IPS-20b (cell line): ENCODE measurements at regions not wholly inside any gene's neighbourhood (a gene's known extent, or its start where the extent isn't known, plus 50 kb on each side); places are given as distances from the start of the nearest gene placed in this dataset.
"Not testable (repeated sequence)": the region's sequence is repeated elsewhere in the genome, so short reads cannot be mapped to it uniquely, and the experiment has no call there.

Source experiments
- H3K27ac ChIP-seq: one replicate; pipeline ENCODE4 v1.5.1; 2013; ENCODE audit warnings: low read length
- H3K27me3 ChIP-seq: 2 replicates; pipeline ENCODE4 v1.6.1; 2013; ENCODE audit warnings: mild to moderate bottlenecking, low read length, inconsistent platforms; ENCODE audit not compliant: insufficient read depth
- H3K36me3 ChIP-seq: 2 replicates; pipeline ENCODE4 v1.6.1; 2013; ENCODE audit warnings: low read depth, mild to moderate bottlenecking, inconsistent platforms, low read length, moderate library complexity; ENCODE audit not compliant: insufficient read depth
- H3K4me1 ChIP-seq: 2 replicates; pipeline ENCODE4 v1.6.1; 2013; ENCODE audit warnings: mild to moderate bottlenecking, control low read depth, inconsistent platforms, low read length, moderate library complexity; ENCODE audit not compliant: insufficient read depth
- H3K4me3 ChIP-seq: 2 replicates; pipeline ENCODE4 v1.5.1; 2013; ENCODE audit warnings: mild to moderate bottlenecking, low read length, inconsistent platforms
- H3K9ac ChIP-seq: 2 replicates; pipeline ENCODE4 v1.6.1; 2013; ENCODE audit warnings: low read depth, mild to moderate bottlenecking, inconsistent platforms, low read length, moderate library complexity
- H3K9me3 ChIP-seq: 2 replicates; pipeline ENCODE4 v1.6.1; 2013; ENCODE audit warnings: mild to moderate bottlenecking, low read depth, low read length, inconsistent platforms; ENCODE audit not compliant: insufficient read depth

DNA sequence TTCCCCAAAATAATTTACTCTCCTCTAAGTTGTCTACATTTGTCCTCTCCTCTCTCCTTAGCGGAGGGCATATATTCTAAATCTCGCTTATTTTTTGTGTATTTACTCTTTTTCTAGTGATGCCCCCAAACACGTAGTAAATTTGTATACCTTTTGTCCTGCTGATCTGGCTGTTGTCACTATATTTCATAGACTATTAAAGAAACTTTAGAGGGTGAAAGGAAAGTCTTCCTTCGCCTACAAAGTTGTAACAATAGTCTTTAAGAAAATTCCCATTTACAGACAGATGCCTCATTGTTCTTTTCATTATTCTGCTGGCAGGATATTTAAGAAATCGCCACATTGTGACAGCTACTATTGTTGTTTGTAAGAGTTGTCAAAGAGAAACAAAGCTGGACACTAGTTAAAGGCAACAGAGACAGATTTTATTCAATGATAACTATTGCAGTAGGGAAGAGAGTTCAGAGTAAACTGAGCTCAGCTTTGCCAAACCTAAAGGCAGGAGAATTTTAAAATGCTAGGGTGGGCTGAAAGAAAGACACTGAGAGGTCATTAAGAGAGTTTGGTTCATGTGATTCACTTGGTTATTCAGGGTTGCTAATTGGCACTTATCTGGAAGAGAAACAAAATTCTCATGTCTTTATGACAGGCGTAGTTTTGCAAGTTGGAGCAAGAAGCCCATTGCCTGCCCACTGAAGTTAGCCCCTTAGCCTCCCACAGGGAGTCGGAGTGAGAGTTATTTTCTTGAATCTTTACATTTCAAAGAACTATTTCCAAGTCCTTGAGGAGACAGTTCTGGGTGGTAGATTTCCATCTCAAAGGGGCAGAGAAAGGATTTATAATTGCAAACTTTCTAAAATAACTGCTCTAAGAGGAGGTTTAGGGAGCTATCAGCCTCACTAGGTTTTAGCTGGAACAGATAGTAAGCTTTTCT, 1272.5 kb upstream of the SEL1L start:
- H3K4me3 ChIP-seq = peak overlapping the region; percentile 41; the same call in 1 of the 2 replicates
- H3K4me1 ChIP-seq = peaks cover 22% of the 10 kb centered on the region; the same call in 1 of the 2 replicates

DNA sequence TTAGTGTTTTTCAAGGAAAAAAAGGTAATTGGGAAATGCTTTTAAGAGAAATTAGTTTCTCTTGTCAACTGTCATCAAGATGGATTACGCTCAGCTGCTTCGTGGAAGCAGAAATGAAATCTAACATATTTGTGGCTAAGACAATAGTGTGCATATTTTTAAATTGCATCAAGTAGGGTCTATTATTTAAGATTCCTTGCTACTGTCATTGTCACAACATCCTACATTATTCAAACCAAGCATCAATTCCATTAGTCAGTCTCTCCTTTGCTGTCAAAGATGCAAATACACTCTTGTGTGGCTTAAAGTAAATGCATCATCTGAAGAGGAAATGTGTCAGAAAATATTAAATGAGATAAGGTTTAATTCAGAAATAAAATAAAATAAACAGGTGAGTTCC, 1277.6 kb upstream of the SEL1L start:
- Histone ChIP-seq H3K36me3 (no peaks in the 10 kb centered on the region), H3K9ac (no peak overlapping the region), H3K9me3 (no peaks in the 10 kb centered on the region; the same call in 1 of the 2 replicates), H3K4me3 (no peak overlapping the region), H3K27ac (no peak overlapping the region), H3K4me1 (peaks cover 10% of the 10 kb centered on the region; the same call in 1 of the 2 replicates), H3K27me3 (peaks cover 25% of the 10 kb centered on the region)

More for the DNA sequence above, 1272.5 kb upstream of the SEL1L start:
- H3K27ac ChIP-seq = no peak overlapping the region
- no peak overlapping the region for H3K9ac ChIP-seq
- peaks cover 46% of the 10 kb centered on the region for H3K27me3 ChIP-seq
- no peaks in the 10 kb centered on the region for H3K36me3 ChIP-seq
- no peaks in the 10 kb centered on the region for H3K9me3 ChIP-seq

DNA sequence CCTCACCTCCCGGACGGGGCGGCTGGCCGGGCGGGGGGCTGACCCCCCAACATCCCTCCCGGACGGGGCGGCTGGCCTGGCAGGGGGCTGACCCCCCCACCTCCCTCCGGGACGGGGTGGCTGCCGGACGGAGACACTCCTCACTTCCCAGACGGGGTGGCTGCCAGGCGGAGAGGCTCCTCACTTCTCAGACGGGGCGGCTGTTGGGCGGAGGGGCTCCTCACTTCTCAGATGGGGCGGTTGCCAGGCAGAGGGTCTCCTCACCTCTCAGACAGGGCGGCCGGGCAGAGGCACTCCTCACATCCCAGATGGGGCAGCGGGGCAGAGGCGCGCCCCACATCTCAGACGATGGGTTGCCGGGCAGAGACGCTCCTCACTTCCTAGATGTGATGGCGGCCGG, 1280.7 kb upstream of the SEL1L start:
- H3K36me3 ChIP-seq, H3K27ac ChIP-seq, H3K9me3 ChIP-seq, H3K9ac ChIP-seq, H3K27me3 ChIP-seq, H3K4me1 ChIP-seq, H3K4me3 ChIP-seq: not testable (repeated sequence)

DNA sequence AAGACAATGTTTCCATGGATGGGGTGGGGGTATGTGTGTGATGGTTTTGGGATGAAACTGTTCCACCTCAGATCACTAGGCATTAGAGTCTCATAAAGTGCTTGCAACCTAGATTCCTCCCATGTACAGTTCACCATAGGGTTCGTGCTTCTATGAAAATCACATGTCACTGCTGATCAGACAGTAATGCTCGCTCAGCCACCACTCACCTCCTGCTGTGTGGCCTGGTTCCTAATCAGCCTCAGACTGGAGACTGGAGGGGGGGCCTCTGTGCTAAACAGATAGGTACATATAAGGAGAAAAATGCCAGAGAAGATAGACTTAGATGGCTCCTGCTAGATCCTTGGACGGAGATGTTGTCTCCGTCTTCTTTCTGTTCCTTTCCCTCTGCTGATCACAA, 1296.9 kb upstream of the SEL1L start:
- no peak overlapping the region for H3K27ac ChIP-seq
- H3K9me3 ChIP-seq = no peaks in the 10 kb centered on the region
- no peaks in the 10 kb centered on the region for H3K36me3 ChIP-seq
- H3K27me3 ChIP-seq = no peaks in the 10 kb centered on the region
- H3K9ac ChIP-seq = no peak overlapping the region
- no peak overlapping the region for H3K4me3 ChIP-seq
- no peaks in the 10 kb centered on the region for H3K4me1 ChIP-seq

DNA sequence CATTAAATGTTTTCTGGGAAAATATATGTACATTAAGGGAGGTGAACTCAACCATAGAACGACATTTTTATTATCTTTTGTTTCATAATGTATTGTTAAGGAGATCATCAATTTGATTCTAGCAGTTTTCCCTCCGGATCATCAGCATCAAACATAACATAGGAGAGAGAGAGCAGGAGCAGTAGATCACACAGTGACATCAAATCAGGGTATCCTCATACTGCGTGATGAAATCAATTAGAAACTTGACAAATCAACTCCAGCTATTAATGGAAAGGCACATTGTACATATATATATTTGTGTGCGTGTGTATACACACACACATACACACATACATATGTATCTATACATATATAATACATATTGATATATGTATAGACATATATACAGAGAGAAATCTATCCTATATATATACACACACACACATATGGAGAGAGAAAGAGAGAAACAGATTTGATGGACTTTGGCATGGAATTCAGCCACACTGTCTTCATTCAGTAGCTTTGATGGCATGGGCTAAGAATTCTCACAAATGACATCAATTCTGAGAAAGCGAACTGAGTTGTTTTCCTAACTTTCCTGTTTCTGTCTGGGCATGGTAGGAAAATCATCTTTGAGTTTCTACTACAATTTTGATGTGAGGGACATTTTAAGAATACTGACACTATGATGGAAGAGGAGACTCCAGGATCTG, 1302.8 kb upstream of the SEL1L start:
- Histone ChIP-seq H3K27ac (no peak overlapping the region), H3K36me3 (no peaks in the 10 kb centered on the region), H3K9me3 (no peaks in the 10 kb centered on the region), H3K9ac (no peak overlapping the region), H3K4me1 (no peaks in the 10 kb centered on the region), H3K27me3 (no peaks in the 10 kb centered on the region), H3K4me3 (no peak overlapping the region)

DNA sequence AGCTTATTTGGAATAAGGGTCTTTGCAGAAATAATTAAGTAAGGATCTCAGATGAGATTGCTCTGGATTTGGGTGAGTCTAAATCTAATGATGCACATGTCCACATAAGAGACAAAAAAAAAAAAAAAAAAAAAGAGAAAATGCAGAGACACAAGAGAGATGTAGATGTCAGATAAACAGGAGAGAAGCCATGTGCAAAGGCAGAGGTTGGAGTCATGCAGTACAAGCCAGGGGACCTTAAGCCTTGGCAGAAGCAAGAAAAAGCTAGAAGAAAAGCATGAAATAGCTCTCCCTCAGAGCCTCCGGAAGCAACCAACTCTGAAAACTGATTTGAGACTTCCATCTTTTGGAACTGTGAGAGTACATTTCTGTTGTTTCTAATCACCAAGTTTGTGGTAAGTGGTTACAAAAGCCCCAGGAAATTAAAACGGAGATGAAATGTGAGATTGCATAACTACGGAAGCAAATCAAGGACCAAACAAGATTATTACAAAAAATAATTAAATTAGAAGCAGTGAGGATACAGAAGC, 1304.0 kb upstream of the SEL1L start:
- Histone ChIP-seq H3K9ac (no peak overlapping the region), H3K27ac (no peak overlapping the region), H3K4me1 (no peaks in the 10 kb centered on the region), H3K4me3 (no peak overlapping the region), H3K36me3 (no peaks in the 10 kb centered on the region), H3K27me3 (no peaks in the 10 kb centered on the region), H3K9me3 (no peaks in the 10 kb centered on the region)

DNA sequence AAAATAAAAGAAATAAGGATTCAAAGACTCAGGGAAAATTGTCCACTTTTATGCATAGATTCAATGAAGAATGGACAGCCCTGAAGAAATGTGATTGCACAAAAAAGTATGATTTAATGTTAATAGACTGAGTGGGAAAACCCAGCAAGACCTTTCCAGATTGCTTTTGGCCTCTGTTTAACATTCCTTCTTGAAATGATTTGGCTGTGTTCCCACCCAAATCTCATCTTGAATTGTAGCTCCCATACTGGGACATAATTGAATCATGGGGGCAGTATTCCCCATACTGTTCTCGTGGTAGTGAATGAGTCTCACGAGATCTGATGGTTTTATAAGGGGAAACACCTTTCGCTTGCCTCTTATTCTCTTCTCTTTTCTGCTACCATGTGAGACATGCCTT, 1316.9 kb upstream of the SEL1L start:
- Histone ChIP-seq H3K4me1 (no peaks in the 10 kb centered on the region), H3K4me3 (no peak overlapping the region), H3K9ac (no peak overlapping the region), H3K27me3 (no peaks in the 10 kb centered on the region), H3K36me3 (no peaks in the 10 kb centered on the region), H3K27ac (no peak overlapping the region), H3K9me3 (no peaks in the 10 kb centered on the region)

DNA sequence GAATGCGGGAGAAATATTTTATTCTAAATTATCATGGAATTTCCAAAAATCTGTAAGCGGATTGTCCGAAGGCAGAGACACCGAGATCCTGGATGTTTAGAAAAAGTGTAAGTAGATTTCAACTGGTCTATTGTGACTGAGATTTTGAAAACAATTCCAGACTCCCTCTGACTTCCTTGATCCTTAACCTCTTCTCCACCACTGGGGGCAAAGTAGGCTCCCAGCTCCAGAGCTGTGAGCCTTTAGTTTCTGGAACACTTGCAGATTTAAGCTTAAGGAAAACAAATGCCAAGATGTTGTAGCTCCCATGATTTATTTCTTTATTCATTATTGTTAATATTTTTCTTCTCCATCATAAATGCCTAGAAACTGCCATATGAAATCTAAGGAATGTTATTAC, 1320.5 kb upstream of the SEL1L start:
- Histone ChIP-seq H3K9ac (no peak overlapping the region), H3K4me1 (no peaks in the 10 kb centered on the region), H3K4me3 (no peak overlapping the region), H3K27ac (no peak overlapping the region), H3K36me3 (no peaks in the 10 kb centered on the region), H3K27me3 (no peaks in the 10 kb centered on the region), H3K9me3 (no peaks in the 10 kb centered on the region)

DNA sequence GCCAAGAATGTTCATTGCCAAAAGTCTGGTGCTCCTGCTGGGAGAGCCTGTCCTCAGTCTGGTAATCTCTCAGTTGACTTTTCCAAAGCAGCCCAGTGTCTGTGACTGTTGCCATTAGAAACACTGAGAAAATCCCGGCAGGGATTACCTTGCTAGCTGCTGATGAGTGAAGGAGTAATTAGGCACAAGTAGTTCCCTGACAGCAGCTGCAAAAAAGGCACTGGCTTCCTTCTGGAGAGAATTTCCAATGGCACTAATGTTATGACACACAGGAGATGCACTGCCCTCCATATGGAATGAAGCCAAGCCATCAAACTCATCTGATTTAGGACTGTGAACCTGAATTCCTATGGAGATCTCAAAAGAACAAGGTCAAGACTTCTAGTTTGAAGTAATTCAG, 1321.2 kb upstream of the SEL1L start:
- no peak overlapping the region for H3K4me3 ChIP-seq
- no peaks in the 10 kb centered on the region for H3K36me3 ChIP-seq
- no peak overlapping the region for H3K27ac ChIP-seq
- no peaks in the 10 kb centered on the region for H3K27me3 ChIP-seq
- H3K4me1 ChIP-seq = no peaks in the 10 kb centered on the region
- H3K9ac ChIP-seq = no peak overlapping the region
- no peaks in the 10 kb centered on the region for H3K9me3 ChIP-seq

DNA sequence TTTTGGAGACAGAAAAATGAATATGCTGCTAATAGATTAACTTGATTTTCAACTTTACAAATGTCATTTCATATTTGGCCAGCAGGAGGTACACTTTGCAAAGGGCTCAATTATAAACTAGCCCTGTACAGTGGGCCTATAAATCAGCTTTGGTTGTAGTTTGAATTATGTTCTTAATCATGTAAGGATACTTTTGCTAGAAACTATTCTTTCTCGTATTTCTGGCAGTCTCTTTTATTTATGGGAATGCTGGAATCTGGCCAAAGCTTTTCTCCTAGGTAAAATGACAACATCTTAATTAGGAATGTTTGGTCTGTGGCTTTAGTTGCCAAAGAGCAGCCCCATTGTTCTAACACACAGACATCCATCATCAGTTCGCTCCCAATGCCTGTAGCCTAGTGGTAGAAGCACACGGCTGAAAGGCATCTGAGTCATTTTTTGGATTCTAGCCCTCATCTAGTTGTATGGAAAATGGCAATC, 1322.3 kb upstream of the SEL1L start:
- H3K27ac ChIP-seq = no peak overlapping the region
- H3K4me3 ChIP-seq = no peak overlapping the region
- H3K9ac ChIP-seq = no peak overlapping the region
- H3K27me3 ChIP-seq = no peaks in the 10 kb centered on the region
- no peaks in the 10 kb centered on the region for H3K9me3 ChIP-seq
- no peaks in the 10 kb centered on the region for H3K36me3 ChIP-seq
- no peaks in the 10 kb centered on the region for H3K4me1 ChIP-seq

DNA sequence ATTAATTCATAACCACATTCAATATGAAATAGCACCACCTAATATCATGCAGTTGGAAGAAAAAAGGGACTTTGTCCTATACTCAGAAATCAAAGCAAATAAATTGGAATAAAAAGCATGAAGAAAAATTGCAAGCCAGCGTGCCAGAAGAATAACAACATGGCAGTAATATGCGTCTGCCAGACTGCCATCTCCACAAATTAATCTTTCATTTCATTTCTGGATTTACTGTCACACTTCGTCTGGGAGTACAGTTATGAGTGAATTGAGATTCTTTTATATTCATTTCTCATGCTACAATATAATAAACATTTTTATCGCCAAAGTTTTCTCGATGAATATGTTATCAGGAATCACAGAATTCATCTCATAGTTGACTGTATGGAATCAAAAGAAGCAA, 1327.7 kb upstream of the SEL1L start:
- no peaks in the 10 kb centered on the region for H3K4me1 ChIP-seq
- H3K27me3 ChIP-seq = no peaks in the 10 kb centered on the region
- no peaks in the 10 kb centered on the region for H3K36me3 ChIP-seq
- peaks cover 3% of the 10 kb centered on the region; the same call in 1 of the 2 replicates for H3K9me3 ChIP-seq
- H3K27ac ChIP-seq = no peak overlapping the region
- no peak overlapping the region for H3K9ac ChIP-seq
- H3K4me3 ChIP-seq = no peak overlapping the region
